CD4-positive, alpha-beta memory T cell (primary cell): ENCODE measurements at regions not wholly inside any gene's neighbourhood (a gene's known extent, or its start where the extent isn't known, plus 50 kb on each side); places are given as distances from the start of the nearest gene placed in this dataset.

Experiments
- CTCF ChIA-PET: fragments of 350-600 bp; sonication (Branson Sonifier 250); formaldehyde crosslinking; loops from one replicate; lab custom pipeline; 2021; ENCODE audit warnings: inconsistent platforms; ENCODE audit not compliant: partially characterized antibody; lab: Charles Lee
- POLR2A ChIA-PET: fragments of 350-600 bp; sonication (Branson Sonifier 250); formaldehyde crosslinking; loops from one replicate; lab custom pipeline; 2021; ENCODE audit not compliant: partially characterized antibody; lab: Charles Lee
- DNase-seq, 5 donors: peaks; one replicate each; pipeline versions ENCODE4 v3.0.0 to v3.0.0-alpha.2; 2020 to 2022; ENCODE audit warnings: mixed read lengths in 1 of 5
- H3K27ac ChIP-seq: one replicate; pipeline ENCODE4 v1.7.0; 2013; ENCODE audit warnings: low read depth, low read length
- H3K27me3 ChIP-seq: 2 replicates; pipeline ENCODE4 v1.7.0; 2013; ENCODE audit warnings: mild to moderate bottlenecking, low read length, moderate library complexity; ENCODE audit not compliant: insufficient read depth
- H3K36me3 ChIP-seq: 2 replicates; pipeline ENCODE4 v1.7.0; 2013; ENCODE audit warnings: mild to moderate bottlenecking, low read length, moderate library complexity; ENCODE audit not compliant: insufficient read depth
- H3K4me1 ChIP-seq: 2 replicates; pipeline ENCODE4 v1.7.0; 2013; ENCODE audit warnings: mild to moderate bottlenecking, low read length, moderate library complexity; ENCODE audit not compliant: insufficient read depth
- H3K4me3 ChIP-seq, 2 donors: one replicate each; pipeline ENCODE4 v1.7.0; 2013; ENCODE audit warnings: low read length in 2 of 2, mild to moderate bottlenecking in 1 of 2
- H3K9me3 ChIP-seq, 2 donors: one replicate each; pipeline ENCODE4 v1.7.0; 2013; ENCODE audit warnings: low read length in 2 of 2, control low read depth in 1 of 2; ENCODE audit not compliant: control insufficient read depth in 1 of 2
- H3K27ac Mint-ChIP-seq, 7 donors: one replicate each; pipeline ENCODE4 v1.8.0; 2020 to 2021; ENCODE audit warnings: mixed read lengths in 7 of 7, mild to moderate bottlenecking in 6 of 7, inconsistent platforms in 3 of 7, moderate library complexity in 3 of 7
- H3K27me3 Mint-ChIP-seq, 2 donors: one replicate each; pipeline ENCODE4 v1.8.0; 2020 to 2021; ENCODE audit warnings: mixed read lengths in 2 of 2
- H3K36me3 Mint-ChIP-seq, 2 donors: one replicate each; pipeline ENCODE4 v1.8.0; 2020 to 2021; ENCODE audit warnings: mixed read lengths in 2 of 2, inconsistent platforms in 1 of 2, mild to moderate bottlenecking in 1 of 2
- H3K4me1 Mint-ChIP-seq, 4 donors: one replicate each; pipeline ENCODE4 v1.8.0; 2020 to 2021; ENCODE audit warnings: mixed read lengths in 4 of 4, mild to moderate bottlenecking in 1 of 4
- H3K4me3 Mint-ChIP-seq, 8 donors: one replicate each; pipeline ENCODE4 v1.8.0; 2020 to 2021; ENCODE audit warnings: mixed read lengths in 8 of 8, mild to moderate bottlenecking in 7 of 8, moderate library complexity in 6 of 8, inconsistent platforms in 3 of 8
- H3K9me3 Mint-ChIP-seq, 8 donors: one replicate each; pipeline ENCODE4 v1.8.0; 2020 to 2021; ENCODE audit warnings: mixed read lengths in 8 of 8, mild to moderate bottlenecking in 5 of 8, inconsistent platforms in 3 of 8, moderate library complexity in 1 of 8
- intact Hi-C: fragments of 100-400 bp; cut with micrococcal nuclease; formaldehyde crosslinking; loops from one replicate; pipeline ENCODE4 v1.15.1; 2023

- Mint-ChIP-seq H3K4me1 (no peaks in the 10 kb centered on the region), H3K4me3 (no peak overlapping the region), H3K36me3 (peaks cover 2 to 7% of the 10 kb centered on the region in 2 donors), H3K9me3 (peaks cover 9 to 58% (median 32%) of the 10 kb centered on the region in 8 donors), H3K27ac (no peak overlapping the region), H3K27me3 (peaks cover 3 to 8% of the 10 kb centered on the region in 2 donors)
- POLR2A ChIA-PET: no interaction called here
- H3K36me3 ChIP-seq: no peaks in the 10 kb centered on the region
- H3K4me1 ChIP-seq: no peaks in the 10 kb centered on the region
- H3K4me3 ChIP-seq: no peak overlapping the region
- CTCF ChIA-PET: no interaction called here
- no peaks in the 10 kb centered on the region for H3K27me3 ChIP-seq
- no peak overlapping the region for H3K27ac ChIP-seq
- peaks cover 0 to 7% of the 10 kb centered on the region in 2 donors for H3K9me3 ChIP-seq
- DNase-seq: no peak
- intact Hi-C loops: no loop called here
Measured at GRCh38 chr4:4791299-4792111, 68.0 kb upstream of the MSX1 start.

GRCh38 chr4:4789462-4789861, 70.0 kb upstream of the MSX1 start:
- Histone ChIP-seq H3K4me1 (no peaks in the 10 kb centered on the region), H3K36me3 (no peaks in the 10 kb centered on the region), H3K27me3 (no peaks in the 10 kb centered on the region), H3K4me3 (no peak overlapping the region), H3K27ac (no peak overlapping the region), H3K9me3 (peaks cover 0 to 7% of the 10 kb centered on the region in 2 donors)
- no peak for DNase-seq
- Mint-ChIP-seq H3K4me3 (no peak overlapping the region), H3K4me1 (no peaks in the 10 kb centered on the region), H3K9me3 (peaks cover 9 to 64% (median 30%) of the 10 kb centered on the region in 8 donors), H3K36me3 (peaks cover 2 to 7% of the 10 kb centered on the region in 2 donors), H3K27ac (no peak overlapping the region), H3K27me3 (peaks cover 3 to 8% of the 10 kb centered on the region in 2 donors)
- ChIA-PET POLR2A (no interaction called here), CTCF (no interaction called here)
- intact Hi-C loops: no loop called here

- POLR2A ChIA-PET: no interaction called here
- Mint-ChIP-seq H3K4me3 (no peak overlapping the region), H3K9me3 (peaks cover 9 to 56% (median 28%) of the 10 kb centered on the region in 8 donors), H3K36me3 (peaks cover 2 to 7% of the 10 kb centered on the region in 2 donors), H3K4me1 (no peaks in the 10 kb centered on the region), H3K27me3 (peaks cover 3 to 8% of the 10 kb centered on the region in 2 donors), H3K27ac (no peak overlapping the region)
- no peak for DNase-seq
- Histone ChIP-seq H3K4me1 (no peaks in the 10 kb centered on the region), H3K36me3 (no peaks in the 10 kb centered on the region), H3K27me3 (no peaks in the 10 kb centered on the region), H3K27ac (no peak overlapping the region), H3K9me3 (peaks cover 0 to 7% of the 10 kb centered on the region in 2 donors), H3K4me3 (no peak overlapping the region)
- CTCF ChIA-PET: no interaction called here
- intact Hi-C loops: no loop called here
Measured at GRCh38 chr4:4788573-4788972, 70.9 kb upstream of the MSX1 start.

GRCh38 chr4:4787421-4787820, 72.0 kb upstream of the MSX1 start:
- Histone ChIP-seq H3K36me3 (no peaks in the 10 kb centered on the region), H3K27me3 (no peaks in the 10 kb centered on the region), H3K4me3 (no peak overlapping the region), H3K9me3 (peaks cover 0 to 7% of the 10 kb centered on the region in 2 donors), H3K4me1 (no peaks in the 10 kb centered on the region), H3K27ac (no peak overlapping the region)
- Mint-ChIP-seq H3K27me3 (peaks cover 1 to 3% of the 10 kb centered on the region in 2 donors), H3K9me3 (peaks cover 5 to 45% (median 26%) of the 10 kb centered on the region in 8 donors), H3K27ac (peak overlapping the region in 1 of 7 donors; percentile 68), H3K4me1 (no peaks in the 10 kb centered on the region), H3K36me3 (peaks cover 2 to 7% of the 10 kb centered on the region in 2 donors), H3K4me3 (no peak overlapping the region)
- ChIA-PET POLR2A (no interaction called here), CTCF (no interaction called here)
- intact Hi-C loops: no loop called here
- no peak for DNase-seq

GRCh38 chr4:4784379-4784778, 75.1 kb upstream of the MSX1 start:
- Histone ChIP-seq H3K27me3 (no peaks in the 10 kb centered on the region), H3K4me1 (no peaks in the 10 kb centered on the region), H3K9me3 (peaks cover 0 to 7% of the 10 kb centered on the region in 2 donors), H3K27ac (no peak overlapping the region), H3K36me3 (no peaks in the 10 kb centered on the region), H3K4me3 (no peak overlapping the region)
- Mint-ChIP-seq H3K27me3 (peaks cover 2% of the 10 kb centered on the region in 2 donors), H3K9me3 (peaks cover 4 to 39% (median 20%) of the 10 kb centered on the region in 8 donors), H3K4me1 (no peaks in the 10 kb centered on the region), H3K36me3 (peaks cover 2 to 3% of the 10 kb centered on the region in 2 donors), H3K4me3 (no peak overlapping the region), H3K27ac (no peak overlapping the region)
- POLR2A ChIA-PET: no interaction called here
- intact Hi-C loops: no loop called here
- no peak for DNase-seq
- CTCF ChIA-PET: no interaction called here

GRCh38 chr4:4783847-4784246, 75.6 kb upstream of the MSX1 start:
- Histone ChIP-seq H3K36me3 (no peaks in the 10 kb centered on the region), H3K4me1 (no peaks in the 10 kb centered on the region), H3K27ac (no peak overlapping the region), H3K27me3 (no peaks in the 10 kb centered on the region), H3K4me3 (no peak overlapping the region), H3K9me3 (peaks cover 0 to 4% of the 10 kb centered on the region in 2 donors)
- H3K9me3 Mint-ChIP-seq: peaks cover 4 to 36% (median 14%) of the 10 kb centered on the region in 8 donors
- DNase-seq: no peak
- no peak overlapping the region for H3K4me3 Mint-ChIP-seq
- intact Hi-C loops: no loop called here
- POLR2A ChIA-PET: no interaction called here
- peaks cover 2% of the 10 kb centered on the region in 2 donors for H3K27me3 Mint-ChIP-seq
- no peaks in the 10 kb centered on the region for H3K4me1 Mint-ChIP-seq
- CTCF ChIA-PET: no interaction called here
- H3K36me3 Mint-ChIP-seq: no peaks in the 10 kb centered on the region
- H3K27ac Mint-ChIP-seq: no peak overlapping the region

GRCh38 chr4:4782969-4783368, 76.5 kb upstream of the MSX1 start:
- Histone ChIP-seq H3K36me3 (no peaks in the 10 kb centered on the region), H3K27me3 (no peaks in the 10 kb centered on the region), H3K27ac (no peak overlapping the region), H3K9me3 (no peaks in the 10 kb centered on the region), H3K4me1 (no peaks in the 10 kb centered on the region), H3K4me3 (no peak overlapping the region)
- no peak overlapping the region for H3K4me3 Mint-ChIP-seq
- intact Hi-C loops: no loop called here
- H3K4me1 Mint-ChIP-seq: no peaks in the 10 kb centered on the region
- CTCF ChIA-PET: no interaction called here
- no peak for DNase-seq
- peaks cover 2% of the 10 kb centered on the region in 2 donors for H3K27me3 Mint-ChIP-seq
- H3K27ac Mint-ChIP-seq: no peak overlapping the region
- POLR2A ChIA-PET: no interaction called here
- H3K9me3 Mint-ChIP-seq: peaks cover 4 to 32% (median 12%) of the 10 kb centered on the region in 8 donors
- no peaks in the 10 kb centered on the region for H3K36me3 Mint-ChIP-seq
